T-helper 1 cell (primary cell): ENCODE measurements at regions not wholly inside any gene's neighbourhood (a gene's known extent, or its start where the extent isn't known, plus 50 kb on each side); places are given as distances from the start of the nearest gene placed in this dataset.

Experiments
- DNase-seq, 5 donors: peaks; one replicate each; pipeline ENCODE4 v3.0.0-alpha.2; 2012 to 2020

GRCh38 chr13:99636728-99637353 lies 135.6 kb downstream of the TM9SF2 start:
- no peak for DNase-seq

- no peak for DNase-seq
These were observed 135.0 kb downstream of the TM9SF2 start for GRCh38 chr13:99636306-99636705.

- no peak for DNase-seq
These were observed 133.4 kb downstream of the TM9SF2 start for GRCh38 chr13:99634672-99635071.

- no peak for DNase-seq
These were observed 129.1 kb downstream of the TM9SF2 start for GRCh38 chr13:99630269-99630898.

- no peak for DNase-seq
These were observed 128.4 kb downstream of the TM9SF2 start for GRCh38 chr13:99629641-99630040.

GRCh38 chr13:99628442-99628841 lies 127.2 kb downstream of the TM9SF2 start:
- DNase-seq = no peak

GRCh38 chr13:99626461-99627082 lies 125.3 kb downstream of the TM9SF2 start:
- no peak for DNase-seq

GRCh38 chr13:99624936-99625540 lies 123.8 kb downstream of the TM9SF2 start:
- no peak for DNase-seq

- no peak for DNase-seq
These were observed 119.5 kb downstream of the TM9SF2 start for GRCh38 chr13:99620806-99621205.

GRCh38 chr13:99619207-99619606 lies 117.9 kb downstream of the TM9SF2 start:
- no peak for DNase-seq

- no peak for DNase-seq
These were observed 116.4 kb downstream of the TM9SF2 start for GRCh38 chr13:99617474-99618255.

- peak in 2 of 5 donors; percentile 9 to 38 for DNase-seq
These were observed 113.2 kb downstream of the TM9SF2 start for GRCh38 chr13:99614465-99614885.
